ENCODE measurements at regions not wholly inside any gene's neighbourhood (a gene's known extent, or its start where the extent isn't known, plus 50 kb on each side); places are given as distances from the start of the nearest gene placed in this dataset.
"Not testable (repeated sequence)": the region's sequence is repeated elsewhere in the genome, so short reads cannot be mapped to it uniquely, and the experiment has no call there.

DNA sequence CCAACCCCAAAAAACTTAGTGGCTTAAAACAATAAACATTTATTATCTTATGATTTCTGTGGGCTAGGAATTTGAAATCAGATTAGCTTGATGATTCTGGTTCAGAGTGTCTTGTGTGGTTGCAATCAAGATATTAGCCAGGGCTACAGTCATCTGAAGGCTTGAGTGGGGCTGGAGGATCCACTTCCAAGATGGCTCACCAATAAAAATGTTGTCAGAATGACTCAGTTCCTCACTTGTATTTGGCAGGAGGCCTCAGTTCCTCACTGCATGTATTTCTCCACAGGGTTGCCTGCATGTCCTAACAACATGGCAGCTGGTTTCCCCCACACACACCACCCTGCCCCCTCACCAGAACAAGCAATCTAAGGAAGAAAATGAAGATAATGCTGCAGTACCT lies 98.2 kb upstream of the NIPBL start:
- H3K9me3 ChIP-seq (ENCODE audit: control insufficient read depth in 2 of 2, low read length in 2 of 2), result peaks cover 2% of the 10 kb centered on the region in 2 donors
- H3K27ac ChIP-seq (ENCODE audit: low read depth in 2 of 2, low read length in 2 of 2), result no peak overlapping the region
- H3K9ac ChIP-seq (ENCODE audit: low read depth in 1 of 2, low read length in 2 of 2), result no peak overlapping the region

DNA sequence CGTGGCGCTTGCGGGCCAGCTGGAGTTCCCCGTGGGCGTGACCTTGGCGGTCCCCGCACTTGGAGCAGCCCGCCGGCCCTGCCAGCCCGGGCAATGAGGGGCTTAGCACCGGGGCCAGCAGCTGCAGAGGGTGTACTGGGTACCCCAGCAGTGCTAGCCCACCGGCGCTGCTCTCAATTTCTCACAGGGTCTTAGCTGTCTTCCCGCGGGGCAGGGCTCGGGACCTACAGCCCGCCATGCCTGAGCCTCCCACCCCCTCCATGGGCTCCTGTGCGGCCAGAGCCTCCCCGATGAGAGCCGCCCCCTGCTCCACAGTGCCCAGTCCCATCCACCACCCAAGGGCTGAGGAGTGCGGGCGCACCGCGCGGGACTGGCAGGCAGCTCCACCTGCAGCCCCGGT lies 94.0 kb upstream of the NIPBL start:
- not testable (repeated sequence) for H3K4me1 ChIP-seq (ENCODE audit: control insufficient read depth in 2 of 2, insufficient read depth in 2 of 2, low read length in 2 of 2); H3K36me3 ChIP-seq (ENCODE audit: control insufficient read depth in 2 of 2, insufficient read depth in 2 of 2, low read length in 2 of 2); H3K4me3 ChIP-seq (ENCODE audit: low read length in 2 of 2); H3K9ac ChIP-seq (ENCODE audit: low read depth in 1 of 2, low read length in 2 of 2); H3K27ac ChIP-seq (ENCODE audit: low read depth in 2 of 2, low read length in 2 of 2); H3K9me3 ChIP-seq (ENCODE audit: control insufficient read depth in 2 of 2, low read length in 2 of 2); H3K27me3 ChIP-seq (ENCODE audit: control insufficient read depth in 2 of 2, insufficient read depth in 2 of 2, low read length in 2 of 2)

More for the DNA sequence above, 98.2 kb upstream of the NIPBL start:
- Histone ChIP-seq H3K27me3 (ENCODE audit: control insufficient read depth in 2 of 2, insufficient read depth in 2 of 2, low read length in 2 of 2) (no peaks in the 10 kb centered on the region), H3K36me3 (ENCODE audit: control insufficient read depth in 2 of 2, insufficient read depth in 2 of 2, low read length in 2 of 2) (no peaks in the 10 kb centered on the region), H3K4me3 (ENCODE audit: low read length in 2 of 2) (no peak overlapping the region), H3K4me1 (ENCODE audit: control insufficient read depth in 2 of 2, insufficient read depth in 2 of 2, low read length in 2 of 2) (no peaks in the 10 kb centered on the region)

DNA sequence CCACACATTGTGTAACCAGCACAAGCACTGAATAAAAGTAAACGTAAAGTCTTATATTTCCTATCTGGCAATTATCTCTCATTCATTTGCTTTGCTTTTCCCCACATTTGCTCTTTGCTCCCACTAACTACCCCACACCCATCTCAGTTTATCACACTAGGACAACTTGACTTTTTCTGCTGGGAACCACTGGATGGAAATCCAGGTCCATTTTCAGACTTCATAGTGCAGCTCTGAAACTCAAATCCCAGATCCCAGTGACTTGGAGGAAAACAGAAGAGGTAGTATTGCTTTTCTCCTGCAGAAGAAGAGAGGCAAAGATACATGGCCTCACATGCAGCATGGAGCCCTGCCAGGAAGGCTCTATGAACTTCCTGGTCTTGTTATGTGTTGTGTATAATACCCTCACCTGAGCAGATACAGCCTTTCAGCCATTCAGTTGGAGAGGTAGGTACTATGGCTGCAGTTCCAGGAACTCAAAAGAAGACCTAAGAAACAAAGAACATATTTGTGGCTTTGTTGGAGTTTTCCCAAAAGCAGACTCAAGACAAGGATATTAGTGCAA lies 90.0 kb upstream of the NIPBL start:
- peaks cover 0 to 2% of the 10 kb centered on the region in 2 donors for H3K4me1 ChIP-seq (ENCODE audit: control insufficient read depth in 2 of 2, insufficient read depth in 2 of 2, low read length in 2 of 2)
- no peaks in the 10 kb centered on the region for H3K27me3 ChIP-seq (ENCODE audit: control insufficient read depth in 2 of 2, insufficient read depth in 2 of 2, low read length in 2 of 2)
- no peaks in the 10 kb centered on the region for H3K36me3 ChIP-seq (ENCODE audit: control insufficient read depth in 2 of 2, insufficient read depth in 2 of 2, low read length in 2 of 2)
- no peak overlapping the region for H3K27ac ChIP-seq (ENCODE audit: low read depth in 2 of 2, low read length in 2 of 2)
- H3K9me3 ChIP-seq (ENCODE audit: control insufficient read depth in 2 of 2, low read length in 2 of 2), result no peaks in the 10 kb centered on the region
- no peak overlapping the region for H3K4me3 ChIP-seq (ENCODE audit: low read length in 2 of 2)
- no peak overlapping the region for H3K9ac ChIP-seq (ENCODE audit: low read depth in 1 of 2, low read length in 2 of 2)

DNA sequence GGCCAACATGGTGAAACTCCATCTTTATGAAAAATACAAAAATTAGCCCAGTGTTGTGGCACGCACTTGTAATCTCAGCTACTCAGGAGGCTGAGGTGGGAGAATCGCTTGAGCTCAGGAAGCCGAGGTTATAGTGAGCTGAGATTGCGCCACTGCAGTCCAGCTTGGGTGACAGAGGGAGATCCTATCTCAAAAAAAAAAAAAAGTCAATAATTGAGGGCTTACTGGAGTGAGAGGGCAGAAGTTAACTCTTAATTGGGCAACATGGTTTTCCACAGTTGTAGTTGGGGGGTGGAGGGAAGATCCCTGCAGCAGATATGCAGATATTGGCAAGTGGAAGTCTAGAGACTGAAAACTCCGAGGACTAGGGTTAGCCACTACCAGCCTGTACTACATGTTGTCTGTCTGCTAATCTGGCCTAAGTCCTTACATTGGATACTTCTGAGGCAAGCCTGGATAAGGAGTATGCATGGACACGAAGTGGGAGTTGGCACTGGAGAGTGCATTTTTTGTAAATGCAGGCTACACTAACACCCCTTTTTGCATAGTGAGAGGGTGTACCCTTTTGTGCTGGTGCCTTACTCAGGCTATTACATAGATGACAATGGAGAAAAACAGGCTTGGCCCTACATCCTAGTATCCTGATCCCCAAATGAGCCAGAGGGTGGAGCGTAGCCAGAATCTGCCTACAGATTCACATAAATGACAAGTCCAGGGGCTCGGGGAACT lies 89.0 kb upstream of the NIPBL start:
- Histone ChIP-seq H3K4me1 (ENCODE audit: control insufficient read depth in 2 of 2, insufficient read depth in 2 of 2, low read length in 2 of 2) (peaks cover 0 to 2% of the 10 kb centered on the region in 2 donors), H3K9ac (ENCODE audit: low read depth in 1 of 2, low read length in 2 of 2) (no peak overlapping the region), H3K27me3 (ENCODE audit: control insufficient read depth in 2 of 2, insufficient read depth in 2 of 2, low read length in 2 of 2) (no peaks in the 10 kb centered on the region), H3K4me3 (ENCODE audit: low read length in 2 of 2) (no peak overlapping the region), H3K9me3 (ENCODE audit: control insufficient read depth in 2 of 2, low read length in 2 of 2) (no peaks in the 10 kb centered on the region), H3K27ac (ENCODE audit: low read depth in 2 of 2, low read length in 2 of 2) (no peak overlapping the region), H3K36me3 (ENCODE audit: control insufficient read depth in 2 of 2, insufficient read depth in 2 of 2, low read length in 2 of 2) (no peaks in the 10 kb centered on the region)

DNA sequence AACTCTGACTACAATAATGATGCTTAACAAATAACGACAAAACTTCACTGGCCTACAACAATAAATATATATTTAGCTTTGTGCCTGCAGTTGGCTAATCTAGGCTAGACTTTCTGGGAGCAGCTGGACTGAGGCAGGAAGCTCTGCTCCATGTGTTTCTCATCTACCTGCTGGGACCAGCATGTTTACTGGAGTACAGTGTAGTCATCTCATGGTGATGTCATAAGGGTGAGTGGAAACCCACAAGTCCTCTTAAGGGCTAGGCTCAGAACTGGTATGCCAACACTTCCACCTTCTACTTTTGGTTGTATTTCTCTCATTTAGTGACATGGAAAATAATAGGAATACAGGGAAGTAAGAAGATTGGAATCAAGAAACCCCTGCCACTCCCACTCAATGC lies 85.7 kb upstream of the NIPBL start:
- Histone ChIP-seq H3K9me3 (ENCODE audit: control insufficient read depth in 2 of 2, low read length in 2 of 2) (no peaks in the 10 kb centered on the region), H3K9ac (ENCODE audit: low read depth in 1 of 2, low read length in 2 of 2) (no peak overlapping the region), H3K4me1 (ENCODE audit: control insufficient read depth in 2 of 2, insufficient read depth in 2 of 2, low read length in 2 of 2) (peaks cover 0 to 2% of the 10 kb centered on the region in 2 donors), H3K27ac (ENCODE audit: low read depth in 2 of 2, low read length in 2 of 2) (no peak overlapping the region), H3K36me3 (ENCODE audit: control insufficient read depth in 2 of 2, insufficient read depth in 2 of 2, low read length in 2 of 2) (no peaks in the 10 kb centered on the region), H3K4me3 (ENCODE audit: low read length in 2 of 2) (no peak overlapping the region), H3K27me3 (ENCODE audit: control insufficient read depth in 2 of 2, insufficient read depth in 2 of 2, low read length in 2 of 2) (no peaks in the 10 kb centered on the region)

DNA sequence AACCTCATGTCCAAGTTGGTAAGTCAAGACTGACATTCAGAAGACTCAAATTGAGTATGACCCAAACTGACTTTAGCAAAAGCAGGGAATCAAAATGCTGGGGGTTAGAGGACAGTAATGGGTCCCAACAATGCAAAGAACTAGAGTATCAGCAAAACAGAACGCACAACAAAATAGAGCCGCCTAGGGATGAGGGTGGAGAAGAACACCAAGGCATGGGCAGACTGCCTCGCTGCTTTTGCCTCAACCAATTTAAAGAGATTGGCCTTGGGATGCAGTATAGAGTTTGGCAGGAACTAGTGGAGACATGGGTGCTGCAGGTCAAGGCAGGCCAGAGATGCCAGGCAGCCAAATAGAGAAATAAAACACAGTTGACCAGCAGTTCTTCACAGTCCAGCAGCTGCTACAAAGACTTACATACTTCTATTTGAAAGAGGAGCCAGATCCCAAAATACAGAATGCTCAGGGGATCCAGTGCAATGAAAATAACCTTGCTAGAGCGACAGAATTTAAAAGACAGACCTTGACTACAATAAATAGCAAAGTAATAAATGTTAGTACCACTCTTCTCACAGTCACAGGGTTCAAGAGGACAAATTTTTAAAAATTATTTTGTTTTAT lies 83.9 kb upstream of the NIPBL start:
- no peaks in the 10 kb centered on the region for H3K36me3 ChIP-seq (ENCODE audit: control insufficient read depth in 2 of 2, insufficient read depth in 2 of 2, low read length in 2 of 2)
- no peaks in the 10 kb centered on the region for H3K27me3 ChIP-seq (ENCODE audit: control insufficient read depth in 2 of 2, insufficient read depth in 2 of 2, low read length in 2 of 2)
- H3K4me3 ChIP-seq (ENCODE audit: low read length in 2 of 2), result no peak overlapping the region
- no peaks in the 10 kb centered on the region for H3K9me3 ChIP-seq (ENCODE audit: control insufficient read depth in 2 of 2, low read length in 2 of 2)
- no peak overlapping the region for H3K9ac ChIP-seq (ENCODE audit: low read depth in 1 of 2, low read length in 2 of 2)
- H3K27ac ChIP-seq (ENCODE audit: low read depth in 2 of 2, low read length in 2 of 2), result no peak overlapping the region
- H3K4me1 ChIP-seq (ENCODE audit: control insufficient read depth in 2 of 2, insufficient read depth in 2 of 2, low read length in 2 of 2), result peaks cover 0 to 2% of the 10 kb centered on the region in 2 donors

DNA sequence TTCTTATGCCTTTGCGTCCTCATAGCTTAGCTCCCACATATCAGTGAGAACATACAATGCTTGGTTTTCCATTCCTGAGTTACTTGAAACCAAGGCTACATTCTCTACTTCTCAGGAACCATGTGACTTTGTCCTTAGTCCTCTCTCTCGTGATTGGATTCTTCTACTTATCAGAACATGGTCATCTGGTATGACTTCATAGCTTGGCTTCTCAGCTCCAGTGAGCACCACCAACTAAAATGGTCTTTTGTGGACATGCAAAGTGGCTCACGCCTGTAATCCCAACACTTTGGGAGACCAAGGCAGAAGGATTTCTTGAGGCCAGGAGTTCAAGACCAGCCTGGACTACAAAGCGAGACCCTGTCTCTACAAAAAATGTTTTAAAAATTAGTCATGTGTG lies 81.2 kb upstream of the NIPBL start:
- Histone ChIP-seq H3K27me3 (ENCODE audit: control insufficient read depth in 2 of 2, insufficient read depth in 2 of 2, low read length in 2 of 2) (no peaks in the 10 kb centered on the region), H3K4me3 (ENCODE audit: low read length in 2 of 2) (no peak overlapping the region), H3K36me3 (ENCODE audit: control insufficient read depth in 2 of 2, insufficient read depth in 2 of 2, low read length in 2 of 2) (no peaks in the 10 kb centered on the region), H3K9me3 (ENCODE audit: control insufficient read depth in 2 of 2, low read length in 2 of 2) (no peaks in the 10 kb centered on the region), H3K9ac (ENCODE audit: low read depth in 1 of 2, low read length in 2 of 2) (no peak overlapping the region), H3K27ac (ENCODE audit: low read depth in 2 of 2, low read length in 2 of 2) (no peak overlapping the region), H3K4me1 (ENCODE audit: control insufficient read depth in 2 of 2, insufficient read depth in 2 of 2, low read length in 2 of 2) (no peaks in the 10 kb centered on the region)

DNA sequence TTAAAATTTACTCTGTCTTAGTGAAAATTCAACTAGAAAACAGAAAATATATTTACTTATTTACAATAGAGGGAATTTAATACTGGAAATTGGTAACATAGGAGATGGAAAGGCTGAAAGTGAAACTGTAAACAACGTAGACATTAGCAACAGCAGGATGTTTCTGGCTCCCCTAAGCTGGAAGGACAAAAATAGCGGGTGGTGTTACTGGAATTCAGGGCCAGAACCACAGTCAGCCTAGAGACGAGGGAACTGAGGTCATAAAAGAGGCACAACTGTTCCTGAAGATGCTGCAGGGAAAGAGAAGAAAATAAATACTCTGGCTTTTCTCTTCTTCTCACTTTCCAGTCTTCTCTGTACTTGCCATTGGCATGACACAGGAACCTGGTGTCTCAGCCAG lies 80.4 kb upstream of the NIPBL start:
- no peaks in the 10 kb centered on the region for H3K36me3 ChIP-seq (ENCODE audit: control insufficient read depth in 2 of 2, insufficient read depth in 2 of 2, low read length in 2 of 2)
- H3K27ac ChIP-seq (ENCODE audit: low read depth in 2 of 2, low read length in 2 of 2), result no peak overlapping the region
- no peak overlapping the region for H3K9ac ChIP-seq (ENCODE audit: low read depth in 1 of 2, low read length in 2 of 2)
- no peaks in the 10 kb centered on the region for H3K4me1 ChIP-seq (ENCODE audit: control insufficient read depth in 2 of 2, insufficient read depth in 2 of 2, low read length in 2 of 2)
- H3K27me3 ChIP-seq (ENCODE audit: control insufficient read depth in 2 of 2, insufficient read depth in 2 of 2, low read length in 2 of 2), result no peaks in the 10 kb centered on the region
- H3K4me3 ChIP-seq (ENCODE audit: low read length in 2 of 2), result no peak overlapping the region
- no peaks in the 10 kb centered on the region for H3K9me3 ChIP-seq (ENCODE audit: control insufficient read depth in 2 of 2, low read length in 2 of 2)

DNA sequence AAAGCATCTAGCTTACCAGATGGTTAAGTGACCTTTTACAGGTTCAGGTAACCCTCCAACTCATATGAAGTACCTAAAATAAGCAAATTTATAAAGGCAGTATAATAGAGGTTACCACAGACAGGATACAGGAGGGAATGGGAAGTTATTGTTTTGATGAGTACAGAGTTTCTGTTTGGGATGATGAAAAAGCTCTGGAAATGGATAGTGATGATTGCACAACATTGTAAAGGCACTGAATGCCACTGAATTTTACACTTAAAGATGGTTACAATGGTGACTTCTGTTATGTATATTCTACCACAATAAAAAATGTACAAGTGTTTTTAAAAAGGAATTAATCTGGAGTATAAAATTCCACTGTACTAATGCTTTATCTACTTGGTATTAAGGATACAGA lies 75.0 kb upstream of the NIPBL start:
- Histone ChIP-seq H3K27me3 (ENCODE audit: control insufficient read depth in 2 of 2, insufficient read depth in 2 of 2, low read length in 2 of 2) (peaks cover 0 to 2% of the 10 kb centered on the region in 2 donors), H3K4me1 (ENCODE audit: control insufficient read depth in 2 of 2, insufficient read depth in 2 of 2, low read length in 2 of 2) (no peaks in the 10 kb centered on the region), H3K36me3 (ENCODE audit: control insufficient read depth in 2 of 2, insufficient read depth in 2 of 2, low read length in 2 of 2) (no peaks in the 10 kb centered on the region), H3K4me3 (ENCODE audit: low read length in 2 of 2) (no peak overlapping the region), H3K9me3 (ENCODE audit: control insufficient read depth in 2 of 2, low read length in 2 of 2) (no peaks in the 10 kb centered on the region), H3K9ac (ENCODE audit: low read depth in 1 of 2, low read length in 2 of 2) (no peak overlapping the region), H3K27ac (ENCODE audit: low read depth in 2 of 2, low read length in 2 of 2) (no peak overlapping the region)

DNA sequence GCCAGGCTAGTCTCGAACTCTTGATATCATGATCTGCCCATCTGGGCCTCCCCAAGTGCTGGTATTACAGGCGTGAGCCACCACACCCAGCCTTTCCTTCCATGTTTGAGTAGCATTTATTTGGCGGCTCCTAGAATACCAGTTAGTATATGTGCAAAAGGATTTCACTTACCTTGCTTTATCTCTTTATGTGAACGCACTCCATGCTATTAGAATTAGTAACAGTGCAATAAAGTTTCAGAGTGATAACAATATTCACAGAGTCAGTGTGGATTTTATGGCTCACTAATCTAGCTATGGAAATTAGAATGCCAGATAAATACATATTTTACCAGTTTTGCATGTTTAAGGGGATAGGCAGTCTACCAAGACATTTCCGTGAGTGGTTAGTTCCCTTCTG lies 74.4 kb upstream of the NIPBL start:
- H3K27me3 ChIP-seq (ENCODE audit: control insufficient read depth in 2 of 2, insufficient read depth in 2 of 2, low read length in 2 of 2), result peaks cover 0 to 2% of the 10 kb centered on the region in 2 donors
- no peaks in the 10 kb centered on the region for H3K9me3 ChIP-seq (ENCODE audit: control insufficient read depth in 2 of 2, low read length in 2 of 2)
- H3K27ac ChIP-seq (ENCODE audit: low read depth in 2 of 2, low read length in 2 of 2), result no peak overlapping the region
- H3K4me1 ChIP-seq (ENCODE audit: control insufficient read depth in 2 of 2, insufficient read depth in 2 of 2, low read length in 2 of 2), result no peaks in the 10 kb centered on the region
- no peak overlapping the region for H3K4me3 ChIP-seq (ENCODE audit: low read length in 2 of 2)
- no peaks in the 10 kb centered on the region for H3K36me3 ChIP-seq (ENCODE audit: control insufficient read depth in 2 of 2, insufficient read depth in 2 of 2, low read length in 2 of 2)
- no peak overlapping the region for H3K9ac ChIP-seq (ENCODE audit: low read depth in 1 of 2, low read length in 2 of 2)
